ENCODE measurements at regions not wholly inside any gene's neighbourhood (a gene's known extent, or its start where the extent isn't known, plus 50 kb on each side); places are given as distances from the start of the nearest gene placed in this dataset.
"Not testable (repeated sequence)": the region's sequence is repeated elsewhere in the genome, so short reads cannot be mapped to it uniquely, and the experiment has no call there.

DNA sequence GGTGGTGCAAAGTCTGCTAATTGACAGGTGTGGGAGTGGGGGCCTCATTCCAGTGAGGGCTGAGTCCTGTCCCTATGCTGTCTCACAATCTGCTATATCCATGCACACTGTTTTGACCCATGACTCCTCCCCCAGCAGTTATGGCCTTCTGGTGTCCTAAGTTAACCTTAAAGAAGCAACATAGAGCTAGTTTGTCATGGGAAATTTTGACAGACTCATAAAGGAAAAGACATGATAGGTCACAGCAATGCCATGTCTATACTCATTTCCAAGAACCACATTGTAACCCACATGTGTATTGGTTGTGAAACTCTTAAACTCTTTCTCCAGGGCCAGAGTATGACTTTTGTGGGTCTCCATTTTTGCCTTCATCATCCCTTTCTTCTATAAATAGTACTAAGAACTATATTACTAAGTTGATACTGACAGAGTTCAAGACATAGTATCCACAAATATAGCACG is 78.2 kb upstream of the SLC1A4 start:
- DNase-seq, result no peak
- Mint-ChIP-seq H3K36me3 (ENCODE audit: low read depth) (no peaks in the 10 kb centered on the region), H3K27ac (peak overlapping the region; percentile 50), H3K4me1 (peaks cover 10% of the 10 kb centered on the region), H3K27me3 (peaks cover 2% of the 10 kb centered on the region), H3K4me3 (no peak overlapping the region), H3K9me3 (no peaks in the 10 kb centered on the region)
- ATAC-seq, result peak; percentile 94

DNA sequence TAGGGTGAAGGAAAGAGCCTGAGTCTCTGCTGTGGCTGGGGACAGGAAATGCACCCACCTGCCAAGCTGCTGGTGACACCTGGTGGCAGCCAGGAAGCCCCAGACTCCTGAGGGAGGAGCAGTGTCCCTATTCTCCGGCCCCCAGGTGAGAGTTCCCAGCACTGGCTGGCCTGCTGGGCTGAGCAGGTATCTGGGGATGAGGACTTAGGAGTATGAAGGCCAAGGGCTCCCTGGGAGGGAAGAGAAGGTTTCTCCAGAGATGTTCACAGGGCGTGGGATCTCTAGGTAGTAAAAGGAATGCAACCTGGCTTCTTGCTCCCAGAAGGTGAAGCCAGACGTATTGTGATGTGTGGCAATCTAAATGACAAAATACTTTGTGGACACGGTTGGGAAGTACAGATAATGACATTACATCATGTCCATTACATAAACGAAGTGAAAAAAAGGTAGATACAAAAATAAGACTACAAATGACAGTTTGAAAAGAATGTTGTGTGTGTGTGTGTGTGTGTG is 75.8 kb upstream of the SLC1A4 start:
- H3K36me3 Mint-ChIP-seq (ENCODE audit: low read depth), result no peaks in the 10 kb centered on the region
- H3K4me1 Mint-ChIP-seq, result peaks cover 19% of the 10 kb centered on the region
- no peaks in the 10 kb centered on the region for H3K9me3 Mint-ChIP-seq
- no peak for ATAC-seq
- H3K4me3 Mint-ChIP-seq, result no peak overlapping the region
- H3K27ac Mint-ChIP-seq, result no peak overlapping the region
- H3K27me3 Mint-ChIP-seq, result no peaks in the 10 kb centered on the region
- DNase-seq, result peak; percentile 20

DNA sequence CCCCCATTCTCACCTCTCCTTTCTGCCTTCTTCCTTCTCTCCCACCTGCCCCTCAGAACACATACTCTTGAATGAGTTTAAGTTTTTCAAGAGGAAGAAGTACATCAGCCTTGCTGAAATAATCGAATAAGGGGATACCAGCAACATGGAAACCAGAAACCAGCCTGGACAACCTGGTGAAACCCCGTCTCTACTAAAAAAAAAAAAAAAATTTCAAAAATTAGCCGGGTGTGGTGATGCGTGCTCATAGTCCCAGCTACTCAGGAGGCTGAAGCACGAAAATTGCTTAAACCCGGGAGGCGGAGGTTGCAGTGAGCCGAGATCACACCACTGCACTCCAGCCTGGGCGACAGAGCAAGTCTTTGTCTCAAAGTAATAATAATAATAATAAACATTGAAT is 75.0 kb upstream of the SLC1A4 start:
- no peaks in the 10 kb centered on the region for H3K27me3 Mint-ChIP-seq
- H3K27ac Mint-ChIP-seq, result no peak overlapping the region
- no peaks in the 10 kb centered on the region for H3K36me3 Mint-ChIP-seq (ENCODE audit: low read depth)
- no peaks in the 10 kb centered on the region for H3K9me3 Mint-ChIP-seq
- H3K4me1 Mint-ChIP-seq, result peaks cover 24% of the 10 kb centered on the region
- no peak overlapping the region for H3K4me3 Mint-ChIP-seq
- DNase-seq, result no peak
- ATAC-seq, result no peak

DNA sequence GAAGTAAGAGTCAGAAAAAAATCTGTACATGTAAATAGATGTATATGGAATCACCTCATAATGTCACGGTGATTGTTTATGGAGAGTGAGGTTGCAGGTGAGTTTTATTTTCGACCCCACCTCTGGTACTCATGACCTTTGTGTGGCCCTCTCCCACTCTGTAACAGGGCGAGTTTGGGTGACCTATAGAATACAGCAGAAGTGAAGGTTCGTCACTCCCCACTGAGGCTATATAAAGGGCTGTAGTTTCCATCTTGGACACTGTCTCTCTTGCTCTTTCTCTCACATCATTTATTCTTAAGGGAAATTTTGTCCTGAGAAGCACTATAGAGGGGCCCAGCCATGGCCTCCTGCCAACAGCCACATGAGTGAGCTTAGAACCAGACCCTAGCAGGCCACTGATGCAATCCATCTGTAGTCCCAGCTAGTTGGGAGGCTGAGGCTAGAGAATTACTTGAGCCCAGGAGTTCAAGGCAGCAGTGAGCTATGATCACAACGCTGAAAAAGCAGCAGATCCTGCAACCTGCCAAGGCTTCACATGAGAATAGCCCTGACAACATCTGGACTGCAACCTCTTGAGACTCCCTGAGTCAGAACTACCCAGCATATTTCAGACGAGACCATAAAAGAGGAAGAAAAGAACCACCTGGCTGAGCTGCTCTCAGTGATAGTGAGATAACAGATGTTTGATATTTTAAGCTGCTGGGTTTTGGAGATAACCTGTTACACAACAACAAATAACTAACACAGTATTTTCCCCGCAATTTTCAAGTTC is 74.3 kb upstream of the SLC1A4 start:
- DNase-seq (no peak), ATAC-seq (no peak)
- peaks cover 24% of the 10 kb centered on the region for H3K4me1 Mint-ChIP-seq
- no peaks in the 10 kb centered on the region for H3K36me3 Mint-ChIP-seq (ENCODE audit: low read depth)
- no peak overlapping the region for H3K4me3 Mint-ChIP-seq
- H3K27me3 Mint-ChIP-seq, result no peaks in the 10 kb centered on the region
- no peaks in the 10 kb centered on the region for H3K9me3 Mint-ChIP-seq
- H3K27ac Mint-ChIP-seq, result peak overlapping the region; percentile 4

DNA sequence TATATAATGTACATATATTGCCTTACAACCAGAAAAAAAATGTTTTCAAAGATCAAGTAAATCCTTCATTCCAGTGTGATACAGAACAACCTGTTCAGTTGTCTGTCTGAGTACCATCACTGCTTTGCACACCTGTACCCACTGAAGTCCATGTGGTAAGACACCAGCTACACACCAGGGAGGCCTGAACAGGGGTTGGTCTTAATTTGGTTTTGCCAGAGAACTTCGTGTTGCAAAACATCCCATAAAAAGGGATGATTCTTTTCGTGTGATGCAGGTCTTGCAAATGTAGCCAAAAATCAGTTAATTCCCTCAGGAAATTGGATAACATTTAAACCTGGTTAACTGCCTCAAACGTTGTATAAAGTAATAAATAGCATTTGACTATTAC is 73.7 kb upstream of the SLC1A4 start:
- Mint-ChIP-seq H3K4me1 (peaks cover 22% of the 10 kb centered on the region), H3K27me3 (no peaks in the 10 kb centered on the region), H3K9me3 (no peaks in the 10 kb centered on the region), H3K27ac (no peak overlapping the region), H3K4me3 (no peak overlapping the region), H3K36me3 (ENCODE audit: low read depth) (no peaks in the 10 kb centered on the region)
- ATAC-seq (no peak), DNase-seq (no peak)

DNA sequence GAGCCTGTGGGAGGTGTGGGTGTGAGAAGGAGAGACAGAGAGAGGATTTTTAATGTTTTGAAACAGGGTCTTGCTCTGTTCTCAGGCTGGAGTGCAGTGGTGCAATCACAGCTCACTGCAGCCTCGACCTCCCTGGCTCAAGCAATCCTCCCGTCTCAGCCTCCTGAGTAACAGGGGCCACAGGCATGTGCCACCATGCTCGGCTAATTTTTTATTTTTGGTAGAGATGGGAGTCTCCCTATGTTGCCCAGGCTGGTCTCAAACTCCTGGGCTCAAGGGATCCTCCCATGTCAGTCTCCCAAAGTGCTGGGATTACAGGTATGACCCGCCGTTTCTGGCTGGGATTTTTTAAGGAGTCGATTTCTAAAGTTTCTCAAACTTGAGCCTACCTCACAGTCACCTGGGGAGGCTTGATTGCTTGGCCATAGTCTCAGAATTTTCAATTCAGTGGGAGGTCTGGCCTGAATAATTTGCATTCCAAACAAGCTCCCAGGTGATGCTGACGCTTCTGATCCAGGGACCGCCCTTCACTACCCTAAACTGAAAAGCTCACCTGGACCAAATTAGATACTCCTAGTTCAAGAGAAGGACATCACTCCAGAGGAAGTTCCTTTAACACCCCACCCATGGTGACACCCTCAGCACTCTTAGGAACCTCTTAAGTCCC is 70.8 kb upstream of the SLC1A4 start:
- peak overlapping the region; percentile 93 for H3K27ac Mint-ChIP-seq
- ATAC-seq (no peak), DNase-seq (no peak)
- H3K4me3 Mint-ChIP-seq, result peak overlapping the region; percentile 89
- no peaks in the 10 kb centered on the region for H3K9me3 Mint-ChIP-seq
- no peaks in the 10 kb centered on the region for H3K27me3 Mint-ChIP-seq
- no peaks in the 10 kb centered on the region for H3K36me3 Mint-ChIP-seq (ENCODE audit: low read depth)
- peaks cover 14% of the 10 kb centered on the region for H3K4me1 Mint-ChIP-seq

DNA sequence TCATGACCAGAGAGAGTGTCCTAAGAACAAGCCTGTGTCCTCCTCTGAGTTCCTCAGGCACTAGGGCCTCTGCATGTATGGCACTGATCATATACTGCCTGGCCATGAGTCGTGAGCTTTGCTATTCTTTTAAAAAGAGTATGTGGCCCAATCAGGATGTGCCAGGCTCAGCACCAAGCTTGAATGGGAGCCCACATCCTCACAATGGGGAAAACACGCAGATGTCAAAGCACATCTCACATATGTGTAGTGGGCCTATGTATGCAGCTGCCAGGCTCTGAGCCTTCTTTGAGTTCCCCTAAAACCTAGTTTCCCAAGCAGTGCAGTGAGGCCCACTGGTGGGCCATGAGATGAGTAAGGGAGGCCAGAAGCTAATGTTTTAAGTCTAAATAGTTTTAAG is 69.9 kb upstream of the SLC1A4 start:
- peak overlapping the region; percentile 30 for H3K4me3 Mint-ChIP-seq
- H3K9me3 Mint-ChIP-seq, result no peaks in the 10 kb centered on the region
- no peaks in the 10 kb centered on the region for H3K36me3 Mint-ChIP-seq (ENCODE audit: low read depth)
- H3K27ac Mint-ChIP-seq, result no peak overlapping the region
- H3K4me1 Mint-ChIP-seq, result peaks cover 16% of the 10 kb centered on the region
- ATAC-seq (no peak), DNase-seq (no peak)
- no peaks in the 10 kb centered on the region for H3K27me3 Mint-ChIP-seq

DNA sequence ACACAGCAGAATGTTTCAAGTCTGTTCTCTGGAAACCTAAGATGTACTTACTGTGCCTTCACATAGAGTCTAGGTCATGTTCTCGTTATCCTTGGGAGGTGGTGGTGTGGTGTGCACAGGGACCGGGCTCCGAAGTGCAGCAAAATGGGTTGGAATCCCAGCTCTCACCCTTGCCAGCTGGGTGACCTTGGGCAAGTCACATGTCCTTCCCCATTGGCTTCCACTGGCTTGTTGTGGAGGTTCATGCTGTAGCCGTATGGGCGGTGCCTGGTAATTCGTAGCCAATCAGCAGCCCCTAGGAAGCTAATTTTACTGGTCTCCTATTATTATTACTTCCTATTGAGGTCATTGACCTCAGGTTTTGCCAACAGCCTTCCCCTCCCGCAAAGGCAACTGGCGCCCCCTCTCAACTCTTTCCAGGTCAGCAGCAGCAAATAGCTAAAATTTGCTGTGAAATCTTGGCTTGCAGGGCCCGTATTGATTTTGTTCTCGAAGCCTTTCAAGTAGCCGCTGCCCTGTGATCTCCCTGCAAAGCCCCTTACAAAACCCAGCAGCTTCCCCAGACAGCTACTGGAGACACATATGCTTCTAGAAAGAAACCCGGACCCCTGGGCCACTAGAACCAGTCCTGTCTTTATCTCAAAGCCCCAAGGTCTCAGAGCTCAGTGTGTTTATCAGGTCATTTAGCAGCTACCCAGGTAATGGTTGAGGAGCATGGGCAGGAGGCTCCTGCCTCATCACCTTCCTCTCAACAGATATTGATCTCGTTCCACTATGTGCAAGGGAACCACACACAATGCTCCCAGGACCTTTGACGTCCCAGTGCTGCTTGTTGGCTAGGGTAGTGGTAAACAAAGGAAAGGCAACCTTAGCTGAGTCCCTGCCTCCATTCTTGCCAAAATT is 66.5 kb upstream of the SLC1A4 start:
- Mint-ChIP-seq H3K27ac (no peak overlapping the region), H3K27me3 (no peaks in the 10 kb centered on the region), H3K36me3 (ENCODE audit: low read depth) (peaks cover 14% of the 10 kb centered on the region), H3K9me3 (peaks cover 18% of the 10 kb centered on the region), H3K4me1 (peaks cover 13% of the 10 kb centered on the region), H3K4me3 (no peak overlapping the region)
- DNase-seq (no peak), ATAC-seq (no peak)

DNA sequence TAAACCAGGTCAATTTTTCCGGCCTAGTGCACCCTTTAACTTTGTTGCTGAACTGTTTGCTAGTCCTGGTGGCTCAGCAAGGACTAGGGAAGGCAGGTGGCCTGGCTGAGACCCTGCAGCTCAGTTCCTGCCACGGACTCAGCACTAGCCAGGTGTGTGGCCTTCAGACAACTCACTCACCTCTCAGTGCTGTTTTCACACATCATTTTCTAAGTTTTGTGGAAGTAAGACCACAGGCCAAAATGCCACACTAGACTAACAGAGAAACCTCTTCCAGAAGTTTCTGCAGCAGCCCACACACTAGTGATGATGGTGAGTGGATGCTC is 65.9 kb upstream of the SLC1A4 start:
- Mint-ChIP-seq H3K36me3 (ENCODE audit: low read depth) (peaks cover 14% of the 10 kb centered on the region), H3K4me1 (peaks cover 8% of the 10 kb centered on the region), H3K9me3 (peaks cover 18% of the 10 kb centered on the region), H3K4me3 (no peak overlapping the region), H3K27me3 (no peaks in the 10 kb centered on the region), H3K27ac (no peak overlapping the region)
- ATAC-seq, result no peak
- DNase-seq, result no peak

DNA sequence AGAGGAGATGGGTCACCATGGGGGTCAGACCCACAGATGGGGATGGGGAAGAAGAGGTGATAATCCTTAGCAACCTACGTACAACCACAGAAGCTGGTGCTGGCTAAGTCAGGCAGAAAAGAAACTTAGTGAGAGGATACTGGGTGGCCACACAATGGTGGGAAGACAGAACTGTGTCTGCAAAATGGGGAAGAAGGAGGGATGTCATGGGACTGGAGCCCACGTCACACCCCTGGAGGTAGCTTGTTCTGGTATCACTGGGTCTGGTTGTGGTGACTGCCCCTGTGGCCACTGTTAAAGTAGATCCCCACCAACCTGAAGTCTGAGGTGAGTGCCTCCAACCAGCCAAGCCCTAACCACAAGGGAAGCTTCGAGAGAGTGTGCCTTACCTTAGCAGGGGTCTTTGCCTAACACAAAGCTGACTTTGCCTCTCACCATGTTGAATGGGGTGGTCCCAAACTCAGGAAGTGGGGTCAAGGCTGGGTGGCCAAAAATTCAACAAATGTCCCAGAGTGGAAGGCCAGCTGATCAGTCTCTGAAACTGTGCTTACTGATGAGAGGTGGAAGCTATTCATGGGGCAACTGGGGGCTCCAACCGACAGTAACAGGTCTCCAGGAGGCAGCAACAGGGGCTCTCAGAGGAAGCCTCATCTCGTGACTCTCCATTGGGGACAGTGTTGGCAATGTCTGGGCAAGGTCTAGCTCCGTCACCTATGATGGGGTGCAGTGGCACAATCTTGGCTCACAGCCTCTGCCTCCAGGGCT is 64.8 kb upstream of the SLC1A4 start:
- Mint-ChIP-seq H3K9me3 (peaks cover 18% of the 10 kb centered on the region), H3K4me3 (no peak overlapping the region), H3K27ac (peak overlapping the region; percentile 53), H3K27me3 (no peaks in the 10 kb centered on the region), H3K36me3 (ENCODE audit: low read depth) (peaks cover 14% of the 10 kb centered on the region), H3K4me1 (peaks cover 2% of the 10 kb centered on the region)
- ATAC-seq (no peak), DNase-seq (no peak)

DNA sequence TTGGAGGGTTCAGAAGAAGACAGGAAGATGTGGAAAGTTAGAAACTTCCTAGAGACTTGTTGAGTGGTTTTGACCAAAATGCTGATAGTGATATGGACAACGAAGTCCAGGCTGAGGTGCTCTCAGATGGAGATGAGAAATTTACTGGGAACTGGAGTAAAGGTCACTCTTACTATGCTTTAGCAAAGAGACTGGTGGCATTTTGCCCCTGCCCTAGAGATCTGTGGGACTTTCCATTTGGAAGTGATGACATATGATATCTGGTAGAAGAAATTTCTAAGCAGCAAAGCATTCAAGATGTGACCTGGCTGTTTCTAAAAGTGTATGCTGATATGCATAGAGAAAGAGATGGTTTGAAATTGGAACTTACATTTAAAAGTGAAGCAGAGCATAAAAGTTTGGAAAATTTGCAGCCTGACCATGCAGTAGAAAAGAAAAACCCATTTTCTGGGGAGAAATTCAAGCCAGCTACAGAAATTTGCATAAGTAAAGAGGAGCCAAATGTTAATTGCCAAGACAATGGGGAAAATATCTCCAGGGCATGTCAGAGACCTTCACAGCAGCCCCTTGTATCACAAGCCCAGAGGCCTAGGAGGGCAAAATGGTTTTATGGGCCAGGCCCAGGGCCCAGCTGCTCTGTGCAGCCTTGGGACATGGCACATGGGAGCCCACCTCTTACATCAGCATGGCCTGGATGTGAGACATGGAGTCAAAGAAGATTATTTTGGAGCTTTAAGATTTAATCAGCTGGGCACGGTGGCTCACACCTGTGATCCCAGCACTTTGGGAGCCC is 63.1 kb upstream of the SLC1A4 start:
- Mint-ChIP-seq H3K9me3 (peaks cover 18% of the 10 kb centered on the region), H3K36me3 (ENCODE audit: low read depth) (peaks cover 14% of the 10 kb centered on the region)
- not testable (repeated sequence) for H3K4me1 Mint-ChIP-seq, H3K27me3 Mint-ChIP-seq, DNase-seq, H3K27ac Mint-ChIP-seq, H3K4me3 Mint-ChIP-seq, ATAC-seq

DNA sequence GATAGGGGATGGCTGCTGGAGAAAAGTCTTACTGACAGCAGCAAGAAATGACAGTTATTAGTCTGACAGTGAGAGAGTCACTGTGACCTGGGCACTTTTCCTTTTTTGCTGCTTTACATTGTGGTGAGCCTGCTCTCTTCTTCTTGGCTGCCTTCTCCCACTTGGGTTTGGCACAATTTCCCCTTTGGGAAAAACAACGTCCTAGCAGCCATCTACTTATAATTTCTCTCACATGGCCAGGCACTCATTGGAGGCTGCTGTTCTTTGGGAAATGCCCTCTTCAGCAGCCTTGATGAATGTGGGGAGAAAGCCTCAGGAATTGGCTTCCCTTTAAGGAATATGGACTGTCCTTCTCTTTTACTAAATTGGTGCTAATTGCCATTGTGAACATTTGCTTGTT is 60.4 kb upstream of the SLC1A4 start:
- Mint-ChIP-seq H3K27ac (no peak overlapping the region), H3K36me3 (ENCODE audit: low read depth) (peaks cover 14% of the 10 kb centered on the region), H3K4me1 (peaks cover 22% of the 10 kb centered on the region), H3K27me3 (no peaks in the 10 kb centered on the region), H3K9me3 (peaks cover 18% of the 10 kb centered on the region), H3K4me3 (no peak overlapping the region)
- ATAC-seq (no peak), DNase-seq (no peak)

DNA sequence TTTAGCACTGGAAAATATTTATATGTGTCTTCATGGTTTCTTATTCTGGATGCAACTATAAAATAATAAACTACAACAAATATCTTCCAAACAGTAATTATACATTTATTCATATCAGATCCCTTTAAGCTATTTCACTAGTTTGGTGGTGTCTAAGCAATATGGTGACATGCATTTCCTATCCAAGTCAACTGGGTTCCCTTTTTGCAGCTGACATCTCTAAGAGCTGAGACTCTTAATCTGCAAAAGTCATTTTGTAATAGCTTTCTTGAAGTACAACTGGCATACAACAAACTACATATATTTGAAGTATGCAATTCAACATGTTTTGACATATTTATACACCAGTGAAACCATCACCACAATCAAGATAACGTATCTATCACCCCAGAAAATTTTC is 59.9 kb upstream of the SLC1A4 start:
- Mint-ChIP-seq H3K9me3 (peaks cover 18% of the 10 kb centered on the region), H3K4me3 (no peak overlapping the region), H3K36me3 (ENCODE audit: low read depth) (peaks cover 14% of the 10 kb centered on the region), H3K4me1 (peaks cover 22% of the 10 kb centered on the region), H3K27ac (no peak overlapping the region), H3K27me3 (no peaks in the 10 kb centered on the region)
- DNase-seq, result no peak
- ATAC-seq, result no peak

All from activated naive CD8-positive, alpha-beta T cell treated with anti-CD3 and anti-CD28 coated beads, Interleukin-2, amount 50 U/mL, for 24 hours (primary cell).